ENCODE measurements at regions not wholly inside any gene's neighbourhood (a gene's known extent, or its start where the extent isn't known, plus 50 kb on each side); places are given as distances from the start of the nearest gene placed in this dataset.

- TF ChIP-seq CTCF (IDR thresholded peaks at IDR 0.05) (no peak), POLR2AphosphoS5 (IDR thresholded peaks at IDR 0.05) (no peak), EP300 (IDR thresholded peaks at IDR 0.05) (no peak), POLR2A (IDR thresholded peaks at IDR 0.05) (no peak)
These were observed 289.2 kb upstream of the PTGER4 start for GRCh38 chr5:40390281-40391149.
